ENCODE measurements at regions not wholly inside any gene's neighbourhood (a gene's known extent, or its start where the extent isn't known, plus 50 kb on each side); places are given as distances from the start of the nearest gene placed in this dataset.

DNA sequence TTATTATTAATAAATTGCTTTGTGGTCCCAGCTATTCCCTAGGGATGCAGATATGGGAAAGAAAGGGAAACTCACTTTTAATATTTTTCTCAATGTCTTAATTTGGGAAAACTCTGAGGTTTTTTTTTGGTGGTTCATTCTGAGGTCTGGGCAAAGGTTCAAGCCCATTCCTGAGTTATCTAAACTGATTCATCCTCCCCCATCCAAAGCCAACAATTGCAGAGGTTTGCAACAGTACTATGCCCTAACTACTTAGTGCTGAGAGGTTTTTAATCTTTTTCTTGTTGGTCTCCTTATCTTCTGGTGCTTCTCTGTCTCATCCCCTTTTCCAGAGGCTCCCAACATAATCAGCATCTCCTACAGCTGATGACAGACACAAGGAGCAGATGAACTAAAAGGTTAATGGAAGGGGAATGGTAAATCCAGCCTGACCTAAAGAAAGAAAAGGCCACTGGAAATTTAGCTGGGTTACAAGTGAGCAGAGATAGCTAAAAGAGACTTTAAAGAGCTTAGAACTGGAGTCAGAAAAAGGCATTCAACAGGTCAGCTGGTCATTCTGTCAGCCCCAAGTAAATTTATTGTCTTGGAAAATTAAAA is 390.4 kb downstream of the TGFB2 start:
- H3K27me3 Mint-ChIP-seq (ENCODE audit: unreplicated experiment): peaks cover 2% of the 10 kb centered on the region

DNA sequence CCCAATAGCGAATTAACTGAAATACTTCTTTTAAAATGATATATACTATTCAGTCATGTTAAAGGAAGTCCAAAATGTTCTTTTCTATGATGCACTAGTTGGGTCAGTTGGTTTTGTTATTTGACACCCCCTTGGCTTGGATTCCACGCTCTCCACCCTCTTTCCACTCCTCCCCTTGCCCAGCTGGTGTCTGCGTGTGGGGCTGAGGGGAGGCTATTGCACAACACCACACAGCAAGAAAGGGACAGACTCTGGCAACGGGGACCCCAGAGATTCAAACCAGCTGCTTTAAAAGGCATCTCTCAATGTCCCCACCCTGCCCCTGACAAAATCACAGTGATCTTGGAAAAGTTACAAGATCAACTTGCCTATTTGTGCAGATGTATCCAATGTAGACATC is 394.3 kb downstream of the TGFB2 start:
- Mint-ChIP-seq H3K9me3 (ENCODE audit: unreplicated experiment) (no peaks in the 10 kb centered on the region), H3K36me3 (ENCODE audit: unreplicated experiment) (peaks cover 3% of the 10 kb centered on the region), H3K4me1 (ENCODE audit: low read depth, unreplicated experiment) (peaks cover 2% of the 10 kb centered on the region), H3K4me3 (ENCODE audit: unreplicated experiment) (no peak overlapping the region), H3K27ac (ENCODE audit: unreplicated experiment) (no peak overlapping the region), H3K27me3 (ENCODE audit: unreplicated experiment) (no peaks in the 10 kb centered on the region)
- DNase-seq: no peak
- no peak for TF ChIP-seq CTCF (IDR thresholded peaks at IDR 0.05; ENCODE audit: partially characterized antibody, unreplicated experiment)

More for the DNA sequence above, 390.4 kb downstream of the TGFB2 start:
- Mint-ChIP-seq H3K36me3 (ENCODE audit: unreplicated experiment) (peaks cover 4% of the 10 kb centered on the region), H3K4me1 (ENCODE audit: low read depth, unreplicated experiment) (peaks cover 2% of the 10 kb centered on the region), H3K27ac (ENCODE audit: unreplicated experiment) (no peak overlapping the region), H3K9me3 (ENCODE audit: unreplicated experiment) (no peaks in the 10 kb centered on the region), H3K4me3 (ENCODE audit: unreplicated experiment) (no peak overlapping the region)
- DNase-seq: no peak
- TF ChIP-seq CTCF (IDR thresholded peaks at IDR 0.05; ENCODE audit: partially characterized antibody, unreplicated experiment): no peak

GRCh38 chr1:218741852-218742251 is 396.7 kb downstream of the TGFB2 start:
- no peak overlapping the region for H3K27ac Mint-ChIP-seq (ENCODE audit: unreplicated experiment)
- H3K4me1 Mint-ChIP-seq (ENCODE audit: low read depth, unreplicated experiment): peaks cover 2% of the 10 kb centered on the region
- H3K9me3 Mint-ChIP-seq (ENCODE audit: unreplicated experiment): no peaks in the 10 kb centered on the region
- H3K4me3 Mint-ChIP-seq (ENCODE audit: unreplicated experiment): no peak overlapping the region
- no peak for DNase-seq
- H3K36me3 Mint-ChIP-seq (ENCODE audit: unreplicated experiment): peaks cover 9% of the 10 kb centered on the region
- TF ChIP-seq CTCF (IDR thresholded peaks at IDR 0.05; ENCODE audit: partially characterized antibody, unreplicated experiment): no peak
- no peaks in the 10 kb centered on the region for H3K27me3 Mint-ChIP-seq (ENCODE audit: unreplicated experiment)

DNA sequence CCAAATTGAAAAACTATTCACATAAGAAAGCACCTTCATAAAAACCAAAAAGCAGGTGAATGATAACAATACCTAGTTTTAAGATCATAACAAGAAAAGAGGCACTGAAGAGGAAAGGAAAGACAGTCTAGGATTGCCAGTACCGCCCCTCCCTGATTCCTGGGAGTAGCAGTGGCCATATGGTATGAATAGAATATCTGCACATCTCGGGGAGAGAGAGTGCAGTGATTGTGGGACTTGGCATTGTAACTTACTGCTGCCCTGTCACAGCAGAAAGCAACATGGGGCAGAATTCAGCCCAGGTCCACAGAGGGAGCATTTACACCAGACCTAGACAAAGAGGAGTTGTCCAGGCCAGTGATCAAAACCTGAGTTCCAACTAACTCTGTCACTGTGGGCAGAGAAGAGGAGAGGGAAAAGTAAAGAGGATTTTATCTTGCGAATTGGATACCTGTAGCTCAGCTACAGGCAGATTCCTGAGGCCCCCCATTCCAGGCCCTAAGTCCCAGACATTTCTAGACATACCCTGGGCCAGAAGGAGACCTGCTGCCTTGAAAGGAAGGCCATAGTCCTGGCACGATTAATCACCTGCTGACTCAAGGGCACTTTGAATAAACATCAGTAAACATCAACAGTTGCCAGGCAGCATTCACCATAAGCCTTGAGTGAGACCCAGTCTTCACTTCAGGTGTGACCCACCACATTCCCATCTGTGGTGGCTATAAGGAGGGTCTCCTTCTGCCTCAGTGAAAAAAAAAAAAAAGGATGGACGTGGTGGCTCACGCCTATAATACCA is 397.5 kb downstream of the TGFB2 start:
- no peak for DNase-seq
- TF ChIP-seq CTCF (IDR thresholded peaks at IDR 0.05; ENCODE audit: partially characterized antibody, unreplicated experiment): no peak
- no peak overlapping the region for H3K27ac Mint-ChIP-seq (ENCODE audit: unreplicated experiment)
- H3K9me3 Mint-ChIP-seq (ENCODE audit: unreplicated experiment): no peaks in the 10 kb centered on the region
- H3K36me3 Mint-ChIP-seq (ENCODE audit: unreplicated experiment): peaks cover 9% of the 10 kb centered on the region
- H3K4me3 Mint-ChIP-seq (ENCODE audit: unreplicated experiment): no peak overlapping the region
- H3K27me3 Mint-ChIP-seq (ENCODE audit: unreplicated experiment): no peaks in the 10 kb centered on the region
- H3K4me1 Mint-ChIP-seq (ENCODE audit: low read depth, unreplicated experiment): peaks cover 2% of the 10 kb centered on the region

GRCh38 chr1:218743861-218744505 is 398.8 kb downstream of the TGFB2 start:
- Mint-ChIP-seq H3K4me3 (ENCODE audit: unreplicated experiment) (no peak overlapping the region), H3K27ac (ENCODE audit: unreplicated experiment) (no peak overlapping the region), H3K4me1 (ENCODE audit: low read depth, unreplicated experiment) (peaks cover 2% of the 10 kb centered on the region), H3K9me3 (ENCODE audit: unreplicated experiment) (peaks cover 3% of the 10 kb centered on the region), H3K36me3 (ENCODE audit: unreplicated experiment) (peaks cover 9% of the 10 kb centered on the region), H3K27me3 (ENCODE audit: unreplicated experiment) (no peaks in the 10 kb centered on the region)
- no peak for DNase-seq
- TF ChIP-seq CTCF (IDR thresholded peaks at IDR 0.05; ENCODE audit: partially characterized antibody, unreplicated experiment): no peak
